Urinary bladder (tissue), 3 donors: ENCODE measurements at regions not wholly inside any gene's neighbourhood (a gene's known extent, or its start where the extent isn't known, plus 50 kb on each side); places are given as distances from the start of the nearest gene placed in this dataset.

Experiments used
- DNase-seq: peaks from one replicate; pipeline ENCODE4 v3.0.0-alpha.2; 2015; ENCODE audit errors: extremely low spot score
- H3K27ac ChIP-seq: one replicate; pipeline ENCODE4 v1.5.1; 2013; ENCODE audit warnings: low read depth, mild to moderate bottlenecking, moderate library complexity
- H3K36me3 ChIP-seq: one replicate; pipeline ENCODE4 v1.6.1; 2013; ENCODE audit warnings: mild to moderate bottlenecking, moderate library complexity; ENCODE audit not compliant: insufficient read depth
- H3K4me1 ChIP-seq: one replicate; pipeline ENCODE4 v1.6.1; 2013; ENCODE audit warnings: mild to moderate bottlenecking, moderate library complexity; ENCODE audit not compliant: insufficient read depth
- H3K4me3 ChIP-seq: one replicate; pipeline ENCODE4 v1.5.1; 2013; ENCODE audit warnings: low read depth, low read length
- WGBS: extraction: QIAGEN DNeasy Blood & Tissue Kit; methylation state at CpG from one replicate; pipeline ENCODE4 v1.1.7; 2013; 5-methylcytosine and 5-hydroxymethylcytosine counted together
- donor health status: healthy with polysubstance abuse.
- donor health status: healthy.

GRCh38 chr2:34997779-34998178 lies 1357.8 kb upstream of the CRIM1 start:
- no peak overlapping the region for H3K27ac ChIP-seq
- no peak overlapping the region for H3K4me3 ChIP-seq
- DNase-seq: no peak
- no peaks in the 10 kb centered on the region for H3K4me1 ChIP-seq
- H3K36me3 ChIP-seq: no peaks in the 10 kb centered on the region
- 88% methylated on average over 6 of the region's 6 CpGs for WGBS

GRCh38 chr2:34995196-34995595 lies 1360.4 kb upstream of the CRIM1 start:
- Histone ChIP-seq H3K36me3 (no peaks in the 10 kb centered on the region), H3K4me1 (no peaks in the 10 kb centered on the region), H3K27ac (no peak overlapping the region), H3K4me3 (no peak overlapping the region)
- no peak for DNase-seq
- WGBS: 55% methylated on average over 2 of the region's 2 CpGs

- whole genome bisulfite sequencing: 97% methylated on average over 24 of the region's 24 CpGs
- DNase-seq: no peak
- Histone ChIP-seq H3K4me1 (no peaks in the 10 kb centered on the region), H3K36me3 (no peaks in the 10 kb centered on the region), H3K4me3 (no peak overlapping the region), H3K27ac (no peak overlapping the region)
These were observed 1363.9 kb upstream of the CRIM1 start for GRCh38 chr2:34991508-34992274.

- Histone ChIP-seq H3K4me3 (no peak overlapping the region), H3K4me1 (no peaks in the 10 kb centered on the region), H3K27ac (no peak overlapping the region), H3K36me3 (no peaks in the 10 kb centered on the region)
- DNase-seq: no peak
These were observed 1370.1 kb upstream of the CRIM1 start for GRCh38 chr2:34985474-34985873.

GRCh38 chr2:34980689-34981088 lies 1374.9 kb upstream of the CRIM1 start:
- DNase-seq: no peak
- Histone ChIP-seq H3K27ac (no peak overlapping the region), H3K4me1 (no peaks in the 10 kb centered on the region), H3K4me3 (no peak overlapping the region), H3K36me3 (no peaks in the 10 kb centered on the region)
- 95% methylated on average over 1 of the region's 1 CpG for WGBS

- no peak overlapping the region for H3K27ac ChIP-seq
- DNase-seq: no peak
- 40% methylated on average over 8 of the region's 8 CpGs for WGBS
- no peaks in the 10 kb centered on the region for H3K4me1 ChIP-seq
- H3K36me3 ChIP-seq: no peaks in the 10 kb centered on the region
- H3K4me3 ChIP-seq: no peak overlapping the region
These were observed 1376.4 kb upstream of the CRIM1 start for GRCh38 chr2:34979148-34979547.

GRCh38 chr2:34961822-34962221 lies 1362.7 kb upstream of the FAM98A start:
- no peak for DNase-seq
- Histone ChIP-seq H3K4me3 (no peak overlapping the region), H3K4me1 (no peaks in the 10 kb centered on the region), H3K36me3 (no peaks in the 10 kb centered on the region), H3K27ac (no peak overlapping the region)
- 95% methylated on average over 3 of the region's 3 CpGs for WGBS

GRCh38 chr2:34954758-34955157 lies 1355.7 kb upstream of the FAM98A start:
- no peak for DNase-seq
- no peaks in the 10 kb centered on the region for H3K36me3 ChIP-seq
- H3K4me1 ChIP-seq: no peaks in the 10 kb centered on the region
- H3K4me3 ChIP-seq: no peak overlapping the region
- H3K27ac ChIP-seq: no peak overlapping the region

- 94% methylated on average over 6 of the region's 6 CpGs for WGBS
- Histone ChIP-seq H3K27ac (no peak overlapping the region), H3K4me1 (no peaks in the 10 kb centered on the region), H3K36me3 (no peaks in the 10 kb centered on the region), H3K4me3 (no peak overlapping the region)
- no peak for DNase-seq
These were observed 1351.7 kb upstream of the FAM98A start for GRCh38 chr2:34950797-34951196.

GRCh38 chr2:34949316-34949715 lies 1350.2 kb upstream of the FAM98A start:
- no peak overlapping the region for H3K4me3 ChIP-seq
- H3K27ac ChIP-seq: no peak overlapping the region
- WGBS: 65% methylated on average over 1 of the region's 1 CpG
- no peaks in the 10 kb centered on the region for H3K36me3 ChIP-seq
- H3K4me1 ChIP-seq: no peaks in the 10 kb centered on the region
- DNase-seq: no peak

- H3K4me1 ChIP-seq: no peaks in the 10 kb centered on the region
- H3K4me3 ChIP-seq: no peak overlapping the region
- H3K27ac ChIP-seq: no peak overlapping the region
- no peaks in the 10 kb centered on the region for H3K36me3 ChIP-seq
- 97% methylated on average over 7 of the region's 7 CpGs for WGBS
- no peak for DNase-seq
These were observed 1337.0 kb upstream of the FAM98A start for GRCh38 chr2:34936089-34936488.

- DNase-seq: no peak
- H3K4me3 ChIP-seq: no peak overlapping the region
- no peak overlapping the region for H3K27ac ChIP-seq
- 82% methylated on average over 2 of the region's 2 CpGs for WGBS
- H3K36me3 ChIP-seq: no peaks in the 10 kb centered on the region
- H3K4me1 ChIP-seq: no peaks in the 10 kb centered on the region
These were observed 1313.0 kb upstream of the FAM98A start for GRCh38 chr2:34912084-34912483.

- DNase-seq: peak; percentile 17
- no peaks in the 10 kb centered on the region for H3K4me1 ChIP-seq
- no peak overlapping the region for H3K4me3 ChIP-seq
- no peaks in the 10 kb centered on the region for H3K36me3 ChIP-seq
- H3K27ac ChIP-seq: no peak overlapping the region
- WGBS: 42% methylated on average over 4 of the region's 4 CpGs
These were observed 1311.0 kb upstream of the FAM98A start for GRCh38 chr2:34909992-34910705.

- no peaks in the 10 kb centered on the region for H3K4me1 ChIP-seq
- 90% methylated on average over 3 of the region's 3 CpGs for WGBS
- H3K4me3 ChIP-seq: no peak overlapping the region
- H3K27ac ChIP-seq: no peak overlapping the region
- H3K36me3 ChIP-seq: no peaks in the 10 kb centered on the region
- DNase-seq: no peak
These were observed 1308.7 kb upstream of the FAM98A start for GRCh38 chr2:34907812-34908211.
